KBM-7 (cell line): ENCODE measurements at regions not wholly inside any gene's neighbourhood (a gene's known extent, or its start where the extent isn't known, plus 50 kb on each side); places are given as distances from the start of the nearest gene placed in this dataset.
A peak's percentile ranks its signal among the peaks of the same experiment; 100 is the strongest.
"Not testable (repeated sequence)": the region's sequence is repeated elsewhere in the genome, so short reads cannot be mapped to it uniquely, and the experiment has no call there.

Source experiments
- DNase-seq: peaks from one replicate; pipeline ENCODE4 v3.0.0-alpha.2; 2015
- in situ Hi-C: fragments of 300-500 bp; cut with MboI; formaldehyde crosslinking; loops from 2 replicates; pipeline ENCODE4 v1.14.3; 2020; ENCODE audit warnings: low sequenced_read_pairs, low pct_unique_long_range_greater_than_20kb, mixed read lengths

GRCh38 chr13:88450515-88450914 is 779.3 kb downstream of the SLITRK5 start:
- DNase-seq: no peak
- in situ Hi-C loops: no loop called here

- DNase-seq: peak; percentile 4
- in situ Hi-C loops: no loop called here
These were observed 785.0 kb downstream of the SLITRK5 start for GRCh38 chr13:88456151-88456550.

GRCh38 chr13:88459331-88459730 is 788.2 kb downstream of the SLITRK5 start:
- in situ Hi-C loops: no loop called here
- no peak for DNase-seq

GRCh38 chr13:88461272-88462009 is 790.3 kb downstream of the SLITRK5 start:
- in situ Hi-C loops: no loop called here
- no peak for DNase-seq

GRCh38 chr13:88464851-88465250 is 793.7 kb downstream of the SLITRK5 start:
- no peak for DNase-seq
- in situ Hi-C loops: no loop called here

GRCh38 chr13:88472316-88472715 is 801.1 kb downstream of the SLITRK5 start:
- in situ Hi-C loops: no loop called here
- no peak for DNase-seq

- in situ Hi-C loops: no loop called here
- no peak for DNase-seq
These were observed 812.0 kb downstream of the SLITRK5 start for GRCh38 chr13:88483202-88483601.

- in situ Hi-C loops: no loop called here
- no peak for DNase-seq
These were observed 836.7 kb downstream of the SLITRK5 start for GRCh38 chr13:88507909-88508308.

- in situ Hi-C loops, DNase-seq: not testable (repeated sequence)
These were observed 841.8 kb downstream of the SLITRK5 start for GRCh38 chr13:88512993-88513392.

GRCh38 chr13:88526186-88526852 is 855.1 kb downstream of the SLITRK5 start:
- in situ Hi-C loops: no loop called here
- no peak for DNase-seq

- in situ Hi-C loops: no loop called here
- no peak for DNase-seq
These were observed 855.7 kb downstream of the SLITRK5 start for GRCh38 chr13:88526853-88527215.

- no peak for DNase-seq
- in situ Hi-C loops: no loop called here
These were observed 870.8 kb downstream of the SLITRK5 start for GRCh38 chr13:88541994-88542393.

GRCh38 chr13:88544836-88545235 is 873.7 kb downstream of the SLITRK5 start:
- in situ Hi-C loops: no loop called here
- DNase-seq: no peak

GRCh38 chr13:88552966-88553365 is 881.8 kb downstream of the SLITRK5 start:
- in situ Hi-C loops: no loop called here
- DNase-seq: no peak

- in situ Hi-C loops: no loop called here
- no peak for DNase-seq
These were observed 894.4 kb downstream of the SLITRK5 start for GRCh38 chr13:88565566-88565965.

- in situ Hi-C loops: no loop called here
- DNase-seq: peak; percentile 7
These were observed 914.7 kb downstream of the SLITRK5 start for GRCh38 chr13:88585861-88586260.

- in situ Hi-C loops: no loop called here
- DNase-seq: no peak
These were observed 915.1 kb downstream of the SLITRK5 start for GRCh38 chr13:88586263-88586662.

GRCh38 chr13:88590574-88590973 is 919.4 kb downstream of the SLITRK5 start:
- no peak for DNase-seq
- in situ Hi-C loops: no loop called here

GRCh38 chr13:88592105-88592504 is 920.9 kb downstream of the SLITRK5 start:
- in situ Hi-C loops: no loop called here

GRCh38 chr13:88601949-88602348 is 930.8 kb downstream of the SLITRK5 start:
- DNase-seq: no peak
- in situ Hi-C loops: no loop called here

More at GRCh38 chr13:88592105-88592504, 920.9 kb downstream of the SLITRK5 start:
- no peak for DNase-seq
